NB4 (cell line): ENCODE measurements at regions not wholly inside any gene's neighbourhood (a gene's known extent, or its start where the extent isn't known, plus 50 kb on each side); places are given as distances from the start of the nearest gene placed in this dataset.
"Not testable (repeated sequence)": the region's sequence is repeated elsewhere in the genome, so short reads cannot be mapped to it uniquely, and the experiment has no call there.

Experiments used
- CTCF ChIP-seq: IDR thresholded peaks from one replicate; pipeline ENCODE4 v1.5.1; 2012; ENCODE audit warnings: low read depth, low read length
- MYC ChIP-seq: IDR thresholded peaks from 2 replicates; pipeline ENCODE4 v1.6.1; 2011; ENCODE audit warnings: low read depth, low read length
- POLR2A ChIP-seq: IDR thresholded peaks from 2 replicates; pipeline ENCODE4 v1.6.1; 2011; ENCODE audit warnings: mild to moderate bottlenecking; ENCODE audit not compliant: insufficient read length; ENCODE audit errors: extremely low read depth

- TF ChIP-seq POLR2A, CTCF, MYC: not testable (repeated sequence)
Observed at GRCh38 chr22:16659273-16659834, 66.7 kb upstream of the CCT8L2 start.
